Astrocyte of the cerebellum (primary cell): ENCODE measurements at regions not wholly inside any gene's neighbourhood (a gene's known extent, or its start where the extent isn't known, plus 50 kb on each side); places are given as distances from the start of the nearest gene placed in this dataset.

ENCODE experiments used
- DNase-seq: peaks from one replicate; pipeline ENCODE4 v3.0.0-alpha.2; 2011; ENCODE audit warnings: low read depth
- H3K4me3 ChIP-seq: 2 replicates; pipeline ENCODE4 v1.5.1; 2011; ENCODE audit warnings: mild to moderate bottlenecking, low read depth, low read length, moderate library complexity
- CTCF ChIP-seq: IDR thresholded peaks from 2 replicates; pipeline ENCODE4 v1.5.1; 2012; ENCODE audit warnings: low read length, low read depth, moderate library complexity, mild to moderate bottlenecking; ENCODE audit errors: missing control alignments
- in situ Hi-C: cut with HindIII; loops from 2 replicates; pipeline ENCODE4 v1.10.0; 2017; ENCODE audit warnings: low sequenced_read_pairs

GRCh38 chr21:34268493-34268892, 95.3 kb upstream of the KCNE2 start:
- TF ChIP-seq CTCF, result no peak
- in situ Hi-C loops, result no loop called here
- no peak overlapping the region for H3K4me3 ChIP-seq
- no peak for DNase-seq

- H3K4me3 ChIP-seq, result no peak overlapping the region
- TF ChIP-seq CTCF, result no peak
- DNase-seq, result no peak
- in situ Hi-C loops, result no loop called here
These were observed 93.4 kb upstream of the KCNE2 start for GRCh38 chr21:34270411-34270810.

DNA sequence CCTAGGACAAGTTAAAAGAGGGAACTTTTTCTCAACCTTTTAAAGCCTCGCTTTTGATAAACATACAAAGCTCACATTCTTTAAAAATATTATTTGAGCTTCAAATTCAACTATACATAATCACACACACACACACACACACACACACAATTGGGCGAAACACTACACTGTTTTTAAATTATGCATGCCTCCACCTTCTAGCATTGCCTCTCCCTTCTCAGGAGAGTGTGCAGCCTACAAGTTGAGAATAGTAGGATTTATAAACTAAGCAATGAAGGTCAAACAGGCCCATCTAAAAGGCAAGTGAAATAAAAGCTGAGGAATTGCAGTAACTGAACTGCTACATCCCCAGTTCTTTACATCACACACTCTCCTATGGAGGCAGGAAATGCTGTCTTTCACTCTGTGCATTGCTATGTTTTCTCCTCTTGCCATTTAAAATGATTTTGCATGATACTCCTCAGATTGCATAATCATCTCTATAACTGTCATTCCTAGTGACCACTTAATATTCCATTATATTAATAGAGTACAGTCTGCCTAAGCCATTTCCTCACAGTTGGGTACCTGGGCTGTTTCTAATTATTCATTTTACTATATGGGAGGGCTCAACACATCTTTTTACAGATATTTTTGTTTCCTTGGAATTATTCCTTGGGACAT, 92.5 kb upstream of the KCNE2 start:
- H3K4me3 ChIP-seq, result no peak overlapping the region
- no peak for TF ChIP-seq CTCF
- in situ Hi-C loops, result no loop called here
- no peak for DNase-seq

GRCh38 chr21:34272321-34272720, 91.5 kb upstream of the KCNE2 start:
- DNase-seq, result no peak
- in situ Hi-C loops, result no loop called here
- no peak for TF ChIP-seq CTCF
- no peak overlapping the region for H3K4me3 ChIP-seq

- TF ChIP-seq CTCF, result no peak
- in situ Hi-C loops, result no loop called here
- H3K4me3 ChIP-seq, result no peak overlapping the region
- no peak for DNase-seq
These were observed 89.8 kb upstream of the KCNE2 start for GRCh38 chr21:34274001-34274400.

GRCh38 chr21:34276711-34277425, 86.9 kb upstream of the KCNE2 start:
- H3K4me3 ChIP-seq, result no peak overlapping the region
- TF ChIP-seq CTCF, result no peak
- in situ Hi-C loops, result no loop called here

More at GRCh38 chr21:34276711-34277425, 86.9 kb upstream of the KCNE2 start:
- no peak for DNase-seq
